Islet precursor cell (in vitro differentiated cells): ENCODE measurements at regions not wholly inside any gene's neighbourhood (a gene's known extent, or its start where the extent isn't known, plus 50 kb on each side); places are given as distances from the start of the nearest gene placed in this dataset.

Experiments
- DNase-seq: peaks from one replicate; pipeline ENCODE4 v3.0.0-alpha.2; 2018

- no peak for DNase-seq
These were observed 158.6 kb downstream of the SALL1 start for GRCh38 chr16:50992350-50993032.

- no peak for DNase-seq
These were observed 159.6 kb downstream of the SALL1 start for GRCh38 chr16:50991436-50991835.

GRCh38 chr16:50991006-50991405, 160.1 kb downstream of the SALL1 start:
- DNase-seq: no peak

- DNase-seq: no peak
These were observed 162.0 kb downstream of the SALL1 start for GRCh38 chr16:50989047-50989446.

- no peak for DNase-seq
These were observed 162.6 kb downstream of the SALL1 start for GRCh38 chr16:50988441-50988840.

GRCh38 chr16:50986453-50986852, 164.6 kb downstream of the SALL1 start:
- no peak for DNase-seq

- DNase-seq: no peak
These were observed 165.3 kb downstream of the SALL1 start for GRCh38 chr16:50985733-50986132.

GRCh38 chr16:50984688-50985087, 166.4 kb downstream of the SALL1 start:
- no peak for DNase-seq

- DNase-seq: no peak
These were observed 168.3 kb downstream of the SALL1 start for GRCh38 chr16:50982808-50983207.

GRCh38 chr16:50981951-50982350, 169.1 kb downstream of the SALL1 start:
- DNase-seq: no peak

- no peak for DNase-seq
These were observed 170.4 kb downstream of the SALL1 start for GRCh38 chr16:50980666-50981065.

GRCh38 chr16:50979806-50980620, 171.1 kb downstream of the SALL1 start:
- DNase-seq: no peak

GRCh38 chr16:50977138-50977537, 173.9 kb downstream of the SALL1 start:
- no peak for DNase-seq

- no peak for DNase-seq
These were observed 176.5 kb downstream of the SALL1 start for GRCh38 chr16:50974438-50975036.

GRCh38 chr16:50972876-50973275, 178.2 kb downstream of the SALL1 start:
- no peak for DNase-seq

- no peak for DNase-seq
These were observed 180.8 kb downstream of the SALL1 start for GRCh38 chr16:50970281-50970680.

- no peak for DNase-seq
These were observed 183.1 kb downstream of the SALL1 start for GRCh38 chr16:50967827-50968612.

GRCh38 chr16:50964491-50964890, 186.6 kb downstream of the SALL1 start:
- no peak for DNase-seq

- DNase-seq: no peak
These were observed 189.1 kb downstream of the SALL1 start for GRCh38 chr16:50961952-50962351.

GRCh38 chr16:50960517-50961202, 190.4 kb downstream of the SALL1 start:
- DNase-seq: no peak

- no peak for DNase-seq
These were observed 194.0 kb downstream of the SALL1 start for GRCh38 chr16:50957056-50957455.

GRCh38 chr16:50956637-50957036, 194.4 kb downstream of the SALL1 start:
- DNase-seq: no peak

GRCh38 chr16:50955311-50955710, 195.8 kb downstream of the SALL1 start:
- DNase-seq: no peak
